GM19452 (cell line): ENCODE measurements at regions not wholly inside any gene's neighbourhood (a gene's known extent, or its start where the extent isn't known, plus 50 kb on each side); places are given as distances from the start of the nearest gene placed in this dataset.
"Not testable (repeated sequence)": the region's sequence is repeated elsewhere in the genome, so short reads cannot be mapped to it uniquely, and the experiment has no call there.

ENCODE experiments used
- ATAC-seq: cut with Tn5 transposase; IDR thresholded peaks from one replicate; pipeline ENCODE4 v1.9.1; 2021; ENCODE audit not compliant: unreplicated experiment

- ATAC-seq, result no peak
Measured at GRCh38 chr22:25482091-25482760, 82.2 kb upstream of the GRK3 start.

DNA sequence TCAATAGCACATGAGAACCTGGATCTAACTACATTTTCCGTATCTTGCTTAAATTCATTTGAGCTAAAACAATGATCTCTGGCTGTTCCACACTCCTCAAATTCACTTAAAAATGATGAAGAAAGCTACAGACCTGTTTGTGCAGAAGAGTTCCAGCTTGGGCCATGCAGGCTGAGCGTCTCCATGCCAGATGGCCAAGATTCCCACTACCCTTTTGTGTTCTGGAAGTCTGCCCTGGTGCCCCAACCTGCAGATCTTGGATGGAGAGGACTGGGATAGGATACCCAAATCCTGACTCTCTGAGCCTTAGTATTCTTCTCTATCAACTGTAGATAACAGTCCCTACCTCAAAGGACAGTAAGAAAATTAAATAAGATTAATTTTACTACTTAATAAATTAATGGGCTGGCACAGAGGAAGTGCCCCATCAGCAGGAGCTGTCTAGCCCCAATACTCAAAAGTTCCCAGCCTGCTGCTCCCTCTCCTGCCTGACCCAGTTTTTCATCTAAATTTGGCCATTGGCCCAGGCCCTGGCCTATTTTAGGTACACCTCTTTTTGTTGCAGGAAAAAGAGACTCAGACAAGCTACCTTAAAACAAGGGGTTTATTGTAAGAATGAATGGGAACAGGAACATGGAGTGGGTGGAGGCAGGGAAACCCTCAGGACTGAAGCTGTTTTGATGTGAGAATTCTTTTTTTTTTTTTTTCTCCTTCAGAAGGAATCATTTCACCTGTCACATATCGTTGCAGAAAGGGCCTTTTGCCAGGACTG is 81.4 kb upstream of the GRK3 start:
- no peak for ATAC-seq

GRCh38 chr22:25483931-25484330 is 80.5 kb upstream of the GRK3 start:
- ATAC-seq, result no peak

GRCh38 chr22:25484521-25485315 is 79.8 kb upstream of the GRK3 start:
- no peak for ATAC-seq

GRCh38 chr22:25485626-25486545 is 78.6 kb upstream of the GRK3 start:
- peak; percentile 72 for ATAC-seq

DNA sequence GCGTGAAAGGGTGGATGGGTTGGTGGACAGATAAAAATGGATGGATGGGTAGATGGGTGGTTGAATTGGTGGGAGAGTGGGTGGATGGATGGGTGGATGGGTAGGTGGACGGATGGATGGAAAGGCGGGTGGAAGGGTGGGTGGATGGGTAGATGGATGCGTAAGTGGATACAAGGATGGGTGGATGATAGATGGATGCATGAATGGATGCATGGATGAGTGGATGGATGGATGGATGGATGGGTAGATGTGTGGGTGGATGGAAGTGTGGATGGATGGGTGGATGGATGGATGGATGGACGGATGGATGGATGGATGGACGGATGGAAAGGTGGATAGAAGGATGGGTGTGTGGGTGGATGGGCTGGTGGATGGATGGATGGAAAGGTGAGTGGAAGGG is 77.0 kb upstream of the GRK3 start:
- ATAC-seq, result no peak

- no peak for ATAC-seq
Measured at GRCh38 chr22:25488244-25489020, 76.0 kb upstream of the GRK3 start.

- ATAC-seq, result no peak
Measured at GRCh38 chr22:25489947-25490346, 74.5 kb upstream of the GRK3 start.

GRCh38 chr22:25490896-25491295 is 73.6 kb upstream of the GRK3 start:
- no peak for ATAC-seq

DNA sequence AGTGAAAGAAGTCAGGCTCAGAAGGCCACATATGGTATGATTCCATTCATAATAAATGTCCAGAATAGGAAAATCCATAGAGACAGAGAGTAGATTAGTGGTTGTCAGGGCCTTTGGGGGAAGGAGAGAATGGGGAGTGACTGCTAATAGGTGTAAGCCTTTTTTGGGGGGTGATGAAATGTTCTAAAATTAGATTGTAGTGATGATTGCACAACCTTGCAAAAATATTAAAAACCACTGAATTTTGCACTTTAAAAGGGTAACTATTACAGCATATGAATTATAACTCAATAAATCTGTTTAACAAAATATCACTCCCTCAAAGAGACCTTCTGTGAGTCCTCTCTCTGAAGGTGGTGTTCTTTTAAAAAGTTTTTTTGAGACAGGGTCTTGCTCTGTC is 72.3 kb upstream of the GRK3 start:
- no peak for ATAC-seq

GRCh38 chr22:25492841-25493734 is 71.4 kb upstream of the GRK3 start:
- ATAC-seq, result no peak

- no peak for ATAC-seq
Measured at GRCh38 chr22:25493794-25494193, 70.7 kb upstream of the GRK3 start.

- peak; percentile 75 for ATAC-seq
Measured at GRCh38 chr22:25494774-25495173, 69.7 kb upstream of the GRK3 start.

DNA sequence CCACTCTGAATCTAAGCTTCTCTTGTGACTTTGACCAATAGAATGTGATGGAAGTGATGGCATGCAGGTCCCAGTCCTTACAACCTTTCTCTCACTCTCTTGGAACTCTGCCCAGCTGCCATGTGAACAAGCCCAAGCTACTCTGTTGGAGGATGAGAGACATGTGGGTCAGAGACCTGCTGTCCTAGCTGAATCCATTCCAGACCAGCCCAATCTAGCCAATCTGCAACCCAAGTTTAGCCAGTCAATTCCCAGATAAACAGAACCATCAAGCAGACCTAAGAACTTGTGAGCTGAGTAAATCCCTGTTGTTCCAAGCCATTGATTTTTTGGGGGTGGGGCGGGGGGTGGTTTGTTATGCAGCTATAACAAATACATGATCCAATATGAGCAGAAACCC is 69.2 kb upstream of the GRK3 start:
- ATAC-seq, result no peak

DNA sequence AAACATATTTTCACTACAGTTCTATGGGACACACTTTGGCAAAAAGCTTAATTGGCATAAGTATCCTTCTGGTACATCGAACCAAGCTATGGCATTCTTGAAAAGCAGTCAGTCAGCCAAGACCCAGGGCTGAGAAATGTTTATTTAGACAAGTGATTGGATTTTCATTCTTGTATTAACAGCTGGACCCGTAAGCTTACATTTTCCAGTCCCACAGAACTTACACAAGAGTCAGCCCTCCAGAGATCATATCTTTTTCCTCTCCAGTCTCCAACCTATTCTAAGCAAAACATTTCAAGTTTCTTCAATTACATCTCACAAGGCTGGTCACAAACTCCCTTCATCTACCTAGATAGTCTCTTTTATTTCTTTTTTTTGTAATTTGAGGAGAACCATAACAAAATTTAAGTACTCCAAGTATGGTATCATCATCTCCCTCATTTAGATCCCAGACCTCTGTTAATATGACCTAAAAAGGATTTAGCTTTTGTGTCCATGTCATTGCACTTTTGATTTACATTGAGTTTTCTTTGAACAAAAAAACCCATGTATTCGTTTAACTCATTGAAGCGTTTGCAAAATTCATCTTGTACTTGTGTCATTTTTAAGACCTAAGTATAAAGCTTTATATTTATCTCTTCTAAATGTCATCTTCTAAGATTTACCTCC is 67.9 kb upstream of the GRK3 start:
- no peak for ATAC-seq

- ATAC-seq, result no peak
Measured at GRCh38 chr22:25497181-25497641, 67.3 kb upstream of the GRK3 start.

DNA sequence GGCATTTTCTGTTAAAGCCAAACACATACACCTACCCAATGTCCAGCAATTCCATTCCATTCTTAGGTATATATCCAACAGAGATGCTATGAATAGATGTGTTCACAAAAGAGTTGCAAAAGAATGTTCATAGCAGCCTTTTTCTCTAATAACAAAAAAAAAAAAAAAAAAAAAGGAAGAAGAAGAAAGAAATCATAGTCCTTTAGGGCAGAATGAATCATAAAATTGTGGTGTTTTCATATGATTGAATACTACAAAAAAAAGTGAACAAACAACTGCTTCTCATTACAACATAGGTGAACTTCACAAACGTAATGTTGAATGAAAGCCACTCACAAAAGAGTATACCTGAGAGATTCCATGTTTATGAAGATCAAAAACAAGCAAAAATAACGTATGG is 66.8 kb upstream of the GRK3 start:
- ATAC-seq, result no peak

DNA sequence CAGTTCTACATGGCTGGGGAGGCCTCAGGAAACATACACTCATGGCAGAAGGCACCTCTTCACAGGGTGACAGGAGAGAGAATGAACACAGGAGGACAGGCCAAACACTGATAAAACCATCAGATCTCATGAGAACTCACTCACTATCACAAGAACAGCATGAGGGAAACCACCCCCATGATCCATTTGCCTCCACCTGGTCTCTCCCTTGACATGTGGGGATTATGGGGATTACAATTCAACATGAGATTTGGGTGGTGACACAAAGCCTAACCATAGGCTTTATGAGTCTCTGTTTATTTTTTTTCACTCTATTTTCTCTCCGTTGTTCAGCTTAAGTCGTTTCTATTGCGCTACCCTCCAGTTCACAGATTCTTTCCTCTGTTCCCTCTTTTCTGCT is 63.8 kb upstream of the GRK3 start:
- not testable (repeated sequence) for ATAC-seq
